ENCODE measurements at regions not wholly inside any gene's neighbourhood (a gene's known extent, or its start where the extent isn't known, plus 50 kb on each side); places are given as distances from the start of the nearest gene placed in this dataset.
A peak's percentile ranks its signal among the peaks of the same experiment; 100 is the strongest.

DNA sequence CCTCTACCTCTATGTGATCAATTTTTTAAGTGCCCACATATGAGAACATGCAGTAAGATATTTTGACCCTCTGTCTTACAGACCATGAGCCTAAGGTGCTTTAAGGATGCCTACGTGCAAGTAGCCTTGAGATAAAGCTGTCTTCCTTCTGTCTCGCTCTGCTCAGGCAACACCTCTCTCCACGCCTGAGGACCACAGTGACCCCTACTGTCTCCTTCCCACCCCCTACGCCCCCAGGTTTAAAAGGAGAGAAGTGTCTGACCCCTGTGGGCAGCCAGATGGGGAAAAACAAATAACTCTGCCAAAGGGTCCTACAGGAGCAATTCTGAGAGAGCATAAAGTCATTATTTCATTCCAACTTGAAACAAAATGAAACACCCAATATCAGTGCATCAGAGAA is 286.4 kb upstream of the TMEM132C start:
- TF ChIP-seq, protein P1, sequence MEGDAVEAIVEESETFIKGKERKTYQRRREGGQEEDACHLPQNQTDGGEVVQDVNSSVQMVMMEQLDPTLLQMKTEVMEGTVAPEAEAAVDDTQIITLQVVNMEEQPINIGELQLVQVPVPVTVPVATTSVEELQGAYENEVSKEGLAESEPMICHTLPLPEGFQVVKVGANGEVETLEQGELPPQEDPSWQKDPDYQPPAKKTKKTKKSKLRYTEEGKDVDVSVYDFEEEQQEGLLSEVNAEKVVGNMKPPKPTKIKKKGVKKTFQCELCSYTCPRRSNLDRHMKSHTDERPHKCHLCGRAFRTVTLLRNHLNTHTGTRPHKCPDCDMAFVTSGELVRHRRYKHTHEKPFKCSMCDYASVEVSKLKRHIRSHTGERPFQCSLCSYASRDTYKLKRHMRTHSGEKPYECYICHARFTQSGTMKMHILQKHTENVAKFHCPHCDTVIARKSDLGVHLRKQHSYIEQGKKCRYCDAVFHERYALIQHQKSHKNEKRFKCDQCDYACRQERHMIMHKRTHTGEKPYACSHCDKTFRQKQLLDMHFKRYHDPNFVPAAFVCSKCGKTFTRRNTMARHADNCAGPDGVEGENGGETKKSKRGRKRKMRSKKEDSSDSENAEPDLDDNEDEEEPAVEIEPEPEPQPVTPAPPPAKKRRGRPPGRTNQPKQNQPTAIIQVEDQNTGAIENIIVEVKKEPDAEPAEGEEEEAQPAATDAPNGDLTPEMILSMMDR (IDR thresholded peaks at IDR 0.05): peak; percentile 24
- no peak for TF ChIP-seq EZH2phosphoT487 (IDR thresholded peaks at IDR 0.05)
